HG02870 (cell line): ENCODE measurements at regions not wholly inside any gene's neighbourhood (a gene's known extent, or its start where the extent isn't known, plus 50 kb on each side); places are given as distances from the start of the nearest gene placed in this dataset.
A peak's percentile ranks its signal among the peaks of the same experiment; 100 is the strongest.
"Not testable (repeated sequence)": the region's sequence is repeated elsewhere in the genome, so short reads cannot be mapped to it uniquely, and the experiment has no call there.

Experiments used
- ATAC-seq: cut with Tn5 transposase; IDR thresholded peaks from one replicate; pipeline ENCODE4 v1.9.1; 2021; ENCODE audit warnings: mild to moderate bottlenecking, moderate library complexity; ENCODE audit not compliant: unreplicated experiment

DNA sequence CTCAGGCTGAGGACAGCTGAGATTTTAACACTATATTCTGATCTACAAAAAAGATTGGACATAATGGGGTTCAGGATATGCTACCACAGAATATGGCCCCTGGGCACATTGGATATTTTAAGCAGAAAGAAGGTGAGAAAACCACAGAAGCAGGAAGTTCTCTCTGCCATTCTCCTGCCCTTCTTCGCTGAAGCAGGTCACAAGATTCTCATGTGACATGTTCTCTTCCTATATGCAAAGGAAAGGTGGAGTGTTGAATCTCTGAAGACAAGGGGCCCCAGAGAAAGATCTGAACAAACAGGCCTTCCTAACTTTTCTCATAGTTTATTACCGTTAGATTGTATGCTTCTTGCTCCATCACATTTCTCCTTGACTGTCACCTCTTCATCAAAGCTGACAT, 285.7 kb downstream of the S1PR1 start:
- no peak for ATAC-seq

DNA sequence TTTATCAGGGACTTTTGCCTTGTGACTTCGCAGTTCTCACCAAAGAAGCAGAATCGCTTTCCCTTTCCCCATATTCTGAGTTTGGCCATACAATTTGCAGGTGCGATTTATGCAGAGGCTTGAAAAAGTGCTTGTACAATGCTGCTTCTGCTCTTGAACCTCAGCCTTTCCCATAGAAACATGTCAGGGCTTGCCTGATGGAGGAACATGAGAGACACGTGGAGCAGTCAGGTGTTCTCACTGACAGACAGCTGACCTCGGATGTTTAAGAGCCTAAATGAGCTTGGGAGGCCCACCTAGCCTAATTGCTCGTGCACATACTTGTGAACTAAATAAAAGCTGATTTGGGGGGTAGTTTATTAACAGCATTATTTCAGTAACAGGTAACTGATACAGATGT, 290.0 kb downstream of the S1PR1 start:
- ATAC-seq, result no peak

DNA sequence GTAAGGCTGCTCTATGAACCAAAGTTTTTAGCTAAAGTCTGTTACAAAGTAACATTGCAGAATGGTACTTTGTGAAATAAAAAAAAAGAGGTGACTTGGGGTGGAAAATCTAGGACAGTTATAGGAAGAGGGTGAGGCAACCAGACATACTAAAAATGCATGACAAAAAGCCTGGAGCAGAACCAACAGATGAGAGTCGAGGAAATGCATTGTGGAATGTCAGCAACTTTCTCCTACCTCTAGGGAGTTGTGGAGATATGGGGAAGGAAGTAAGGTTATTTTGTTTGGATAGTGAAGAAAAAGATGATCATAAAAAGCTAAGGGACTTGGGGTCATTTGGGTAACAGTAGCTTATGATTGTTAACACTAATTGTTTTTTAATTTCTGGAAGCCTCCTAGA, 295.6 kb downstream of the S1PR1 start:
- no peak for ATAC-seq

DNA sequence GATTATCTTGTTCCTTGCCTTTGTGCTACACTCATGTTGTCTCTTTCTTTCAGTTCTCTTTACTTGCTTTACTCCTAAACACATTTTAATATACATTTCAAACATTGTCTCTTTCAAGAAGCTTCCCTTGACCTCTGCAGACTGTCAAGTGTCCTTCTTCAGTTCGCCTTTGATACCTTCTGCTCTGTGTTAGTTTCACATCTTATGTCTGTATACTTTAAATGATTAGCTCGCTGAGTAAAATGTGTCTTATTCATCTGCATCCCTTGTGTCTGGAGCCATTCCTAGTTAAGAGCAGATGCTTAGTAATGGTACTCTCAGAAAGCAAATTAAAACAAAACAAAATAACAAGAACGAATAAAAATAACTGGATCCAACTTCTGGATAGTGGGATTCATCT, 303.3 kb downstream of the S1PR1 start:
- no peak for ATAC-seq

DNA sequence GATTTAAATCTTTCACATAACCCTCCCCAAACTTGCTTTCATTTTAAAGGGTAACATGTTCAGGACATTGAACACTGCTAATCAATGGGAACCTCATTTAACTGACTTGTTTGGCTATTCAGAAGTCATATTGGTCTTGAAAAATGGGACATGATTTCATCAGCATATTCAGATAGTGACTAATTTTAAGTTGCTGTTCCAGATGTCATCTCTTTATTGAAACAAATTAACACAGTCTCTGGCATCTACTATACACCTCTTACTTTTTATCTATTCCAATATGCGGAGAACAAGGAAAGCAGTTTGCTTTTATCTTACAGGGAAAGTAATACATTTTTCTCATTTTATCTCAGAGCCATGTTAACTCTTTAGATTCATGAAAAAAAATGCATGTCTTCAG, 310.1 kb downstream of the S1PR1 start:
- no peak for ATAC-seq

DNA sequence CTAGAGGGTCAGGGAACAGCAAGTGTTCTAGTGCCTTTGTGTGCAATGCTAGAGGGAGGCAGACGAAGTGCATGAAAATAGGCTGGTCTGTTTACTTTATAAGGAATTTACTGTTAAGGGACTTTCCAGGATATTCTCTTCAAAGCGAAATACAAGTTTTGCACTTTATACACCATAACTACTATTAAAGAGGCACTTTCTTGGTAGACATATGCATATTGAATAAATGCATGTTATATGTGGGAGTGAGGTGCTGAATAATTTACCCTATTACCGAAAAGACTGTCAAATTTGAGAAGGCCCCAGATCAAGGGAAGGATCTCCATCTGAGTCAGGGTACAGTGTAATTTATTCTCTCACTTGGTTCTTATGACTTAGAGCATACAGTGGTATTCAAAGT, 310.5 kb downstream of the S1PR1 start:
- ATAC-seq, result no peak

DNA sequence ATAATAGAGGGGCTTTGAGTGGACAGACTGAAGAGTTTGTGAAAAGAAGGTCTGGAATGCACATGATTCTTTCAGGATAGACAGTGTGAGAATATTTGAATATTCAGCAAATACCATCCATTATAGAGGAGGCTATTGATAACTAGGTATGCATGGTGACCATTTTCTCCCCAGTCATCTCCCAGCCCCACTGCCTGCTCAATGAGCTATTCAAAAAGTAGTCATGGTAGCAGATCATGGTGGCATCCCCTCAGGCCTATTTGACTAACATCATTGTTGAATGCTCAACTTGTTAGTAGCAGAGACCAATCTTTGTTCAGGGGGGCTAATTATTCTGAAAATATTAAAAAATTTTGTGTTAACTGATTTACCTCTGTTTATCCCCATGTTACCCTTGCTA, 311.6 kb downstream of the S1PR1 start:
- ATAC-seq, result no peak

DNA sequence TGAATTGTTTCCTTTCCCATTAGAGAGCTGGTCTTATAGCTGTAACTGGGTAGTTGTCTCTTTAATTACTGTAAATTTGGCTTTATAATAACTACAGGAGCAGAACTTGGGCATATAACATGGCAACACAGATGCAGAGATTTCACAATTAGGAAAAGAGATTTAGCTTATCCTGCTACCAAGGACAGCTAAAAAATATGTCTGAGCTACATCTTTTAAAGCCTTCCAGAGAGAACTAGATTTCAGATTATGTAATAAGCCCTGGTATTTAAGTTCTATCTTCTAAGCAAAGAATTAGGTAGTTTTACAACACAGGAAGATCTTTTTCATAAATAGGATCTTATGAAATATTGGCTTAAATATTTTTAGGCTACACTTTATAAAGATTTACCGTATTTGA, 313.8 kb downstream of the S1PR1 start:
- ATAC-seq, result no peak

DNA sequence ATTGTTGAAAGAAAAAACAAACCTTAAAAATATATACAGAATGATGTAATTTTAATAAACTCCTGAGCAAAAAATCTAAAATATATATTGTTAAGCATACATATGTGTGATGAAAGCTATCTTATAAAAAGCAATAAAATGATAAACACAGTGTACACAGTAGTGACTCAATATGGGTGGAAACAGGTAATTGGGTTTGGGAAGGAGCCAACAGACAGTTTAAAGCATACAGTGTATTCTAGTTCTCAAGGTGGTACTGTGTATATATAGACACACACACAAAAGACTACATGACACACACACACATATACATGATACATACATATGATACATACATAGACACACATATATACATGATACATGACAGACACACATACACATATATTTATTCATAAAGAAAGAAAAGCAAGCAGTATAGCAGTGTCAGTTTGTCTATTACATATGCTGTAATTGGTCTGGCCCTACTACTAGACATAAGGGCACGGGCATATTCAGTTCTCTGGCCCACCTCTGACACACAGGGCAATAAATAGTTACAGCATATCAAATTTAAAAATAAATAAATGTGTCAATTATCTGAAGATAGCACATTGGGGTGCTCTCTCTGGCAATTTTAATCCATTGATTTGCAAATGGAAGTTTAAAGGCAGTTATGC, 330.2 kb downstream of the S1PR1 start:
- ATAC-seq, result no peak

DNA sequence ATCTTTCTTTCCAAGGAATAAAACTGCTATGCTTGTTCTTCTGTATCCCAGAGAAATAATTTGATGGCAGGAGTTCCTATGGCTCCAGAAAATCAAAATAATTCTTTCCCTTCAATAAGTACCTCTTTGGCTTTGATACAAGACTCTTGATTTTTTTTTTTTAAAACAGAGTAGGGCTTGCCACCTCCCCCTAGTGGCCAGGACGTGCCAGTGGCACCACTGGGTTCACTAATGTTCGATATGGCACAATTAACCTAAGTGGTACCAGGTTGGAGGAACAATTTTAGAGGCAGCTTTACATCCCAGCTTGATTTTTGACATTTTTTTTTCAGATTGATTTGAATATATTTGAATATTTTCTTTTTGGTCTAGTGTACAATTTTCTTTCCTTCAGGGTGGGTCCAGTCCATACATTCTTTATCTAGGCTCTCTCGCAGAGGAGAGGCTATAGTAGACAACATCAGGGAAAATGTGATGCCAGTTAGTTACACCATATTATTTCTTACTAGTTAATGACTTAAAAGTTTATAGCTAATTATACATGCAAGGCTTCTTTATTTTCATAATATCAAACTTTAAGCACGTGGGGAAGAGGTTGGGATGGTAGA, 330.9 kb downstream of the S1PR1 start:
- peak; percentile 92 for ATAC-seq

DNA sequence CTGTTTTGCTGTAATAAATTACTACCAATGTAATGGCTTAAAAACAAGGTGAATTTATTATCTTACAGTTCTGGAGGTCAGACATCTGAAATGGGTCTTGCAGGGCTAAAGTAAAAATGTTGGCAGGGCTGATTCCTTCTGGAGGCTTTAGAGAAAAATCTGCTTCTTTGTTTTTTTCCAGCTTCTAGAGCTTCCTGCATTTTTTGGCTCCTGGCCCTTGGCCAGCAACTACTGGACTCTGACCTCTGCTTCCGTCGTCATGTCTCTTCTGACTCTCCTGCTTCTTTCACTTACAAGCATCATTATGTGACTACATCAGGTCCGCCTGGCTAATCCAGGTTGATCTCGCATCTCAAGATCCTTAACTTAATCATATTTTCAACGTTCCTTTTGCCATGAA, 350.9 kb downstream of the S1PR1 start:
- no peak for ATAC-seq

DNA sequence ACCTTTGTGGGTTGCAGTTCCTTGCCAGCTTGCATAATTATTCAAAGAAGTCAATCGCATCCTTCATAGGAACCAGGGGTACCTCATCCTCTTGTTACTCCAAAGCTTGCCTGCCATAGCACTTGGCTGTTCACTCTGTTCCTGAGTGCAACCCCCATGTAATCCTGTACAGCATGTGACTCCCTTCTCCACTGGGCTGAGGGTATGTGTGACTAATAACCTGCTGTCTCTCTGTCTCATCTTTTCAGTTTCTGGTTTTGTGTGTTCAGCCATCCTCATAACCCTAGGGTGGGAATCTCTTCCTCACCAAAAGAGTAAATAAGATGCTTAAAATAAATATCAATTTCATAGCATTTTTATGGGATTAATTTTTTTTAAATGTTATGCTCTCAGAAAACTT, 351.9 kb downstream of the S1PR1 start:
- ATAC-seq, result peak; percentile 95

DNA sequence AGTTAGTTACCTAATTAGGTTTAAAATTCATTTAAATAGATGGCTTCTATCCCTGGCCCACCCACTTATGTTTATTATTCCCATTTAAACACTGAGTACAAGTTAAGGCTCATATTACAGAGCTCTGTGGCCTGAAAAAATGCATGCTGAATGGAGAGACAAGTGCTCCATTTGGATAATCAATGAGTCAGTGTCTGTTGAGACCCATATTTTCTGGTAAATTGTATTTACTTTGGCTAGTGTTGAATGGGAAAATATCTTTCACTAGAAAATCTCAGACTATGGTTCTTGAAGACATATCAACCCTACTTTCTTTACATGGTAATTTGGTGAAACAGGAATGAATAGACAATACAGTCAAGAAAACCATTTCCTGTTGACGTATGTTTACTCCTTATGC, 356.0 kb downstream of the S1PR1 start:
- no peak for ATAC-seq

DNA sequence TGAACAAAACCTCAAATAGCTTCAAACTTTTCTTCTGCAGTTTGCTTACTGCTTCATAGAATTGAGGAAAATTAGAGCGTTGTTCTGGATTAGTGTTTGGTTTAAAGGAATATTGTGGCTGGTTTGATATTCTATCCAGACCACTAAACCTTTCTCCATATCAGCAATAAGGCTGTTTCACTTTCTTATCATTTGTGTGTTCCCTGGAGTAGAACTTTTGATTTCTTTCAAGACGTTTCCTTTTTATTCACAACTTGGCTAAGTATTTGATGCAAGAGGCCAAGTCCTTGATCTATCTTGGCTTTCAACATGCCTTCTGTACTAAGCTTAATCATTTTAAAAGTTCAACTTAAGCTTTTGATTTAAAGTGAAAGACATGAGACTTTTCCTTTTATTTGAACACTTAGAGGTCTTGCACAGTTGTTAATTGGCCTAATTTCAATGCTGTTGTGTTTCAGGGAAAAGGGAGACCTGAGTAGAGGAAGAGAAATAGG, 359.1 kb downstream of the S1PR1 start:
- ATAC-seq, result no peak

DNA sequence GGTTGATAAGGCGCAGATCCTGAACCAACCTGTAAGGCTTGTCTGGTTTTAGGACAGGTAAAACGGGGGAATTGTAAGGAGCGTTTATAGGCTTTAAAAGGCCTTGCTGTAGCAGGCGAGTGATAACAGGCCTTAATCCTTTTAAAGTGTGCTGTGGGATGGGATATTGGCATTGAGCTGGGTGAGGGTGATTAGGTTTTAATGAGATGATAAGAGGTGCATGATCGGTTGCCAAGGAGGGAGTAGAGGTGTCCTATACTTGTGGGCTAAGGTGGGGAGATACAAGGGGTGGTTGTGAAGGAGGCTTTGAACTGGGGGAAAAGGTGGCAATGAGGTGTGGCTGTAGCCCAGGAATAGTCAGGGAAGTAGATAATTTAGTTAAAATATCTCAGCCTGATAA, 363.8 kb downstream of the S1PR1 start:
- not testable (repeated sequence) for ATAC-seq

DNA sequence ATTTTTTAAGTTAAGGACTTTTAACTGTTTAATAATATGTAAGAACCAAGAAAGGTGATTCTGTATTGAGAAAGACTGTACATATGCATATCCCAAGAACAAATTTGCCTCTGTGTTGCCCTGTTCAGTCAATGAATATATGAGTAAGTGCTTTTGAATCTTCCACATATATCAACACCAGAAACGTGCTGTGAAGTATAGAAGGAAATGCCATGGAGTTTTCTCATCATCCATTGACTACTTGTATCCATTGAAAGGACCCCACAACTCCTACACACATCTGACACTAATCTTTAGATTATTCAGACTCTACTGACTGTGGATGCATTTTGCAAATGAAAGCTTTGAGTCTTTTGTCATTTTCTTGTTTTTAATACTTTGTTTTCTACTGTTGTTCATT, 366.9 kb downstream of the S1PR1 start:
- ATAC-seq, result no peak

DNA sequence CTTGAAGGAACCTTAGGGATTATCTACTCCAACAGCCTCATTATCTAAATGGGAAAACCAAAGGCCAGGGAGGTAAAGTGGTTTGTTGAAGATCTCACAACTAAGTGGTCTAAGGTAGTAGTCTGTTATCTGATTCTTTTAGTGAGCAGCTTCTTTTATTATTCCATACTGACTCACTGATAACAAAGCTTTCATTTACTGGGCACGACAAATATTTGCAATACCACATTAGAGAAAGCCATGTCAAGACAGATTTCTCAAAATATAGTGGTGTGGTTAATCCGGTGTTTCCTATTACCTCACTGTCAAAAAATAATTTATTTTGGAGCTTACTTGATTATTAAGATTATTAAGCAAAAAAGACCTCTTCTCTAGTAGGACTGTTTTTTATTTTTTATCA, 369.1 kb downstream of the S1PR1 start:
- ATAC-seq, result no peak

DNA sequence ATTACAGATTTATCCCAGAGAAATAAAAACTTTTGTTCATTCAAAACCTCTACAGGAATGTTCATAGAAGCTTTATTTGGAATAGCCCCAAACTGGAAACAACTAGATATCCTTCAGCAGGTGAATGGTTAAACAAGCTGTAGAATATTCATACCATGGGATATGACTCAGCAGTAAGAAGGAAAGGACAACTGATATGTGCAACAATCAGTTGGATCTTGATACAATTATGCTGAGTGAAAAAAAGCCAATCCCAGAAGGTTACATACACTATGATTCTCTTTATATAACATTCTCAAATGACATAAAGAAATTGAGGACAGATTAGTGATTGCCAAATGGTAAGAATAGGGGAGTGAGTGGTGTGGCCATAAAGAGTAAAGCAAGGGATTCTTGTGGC, 376.7 kb downstream of the S1PR1 start:
- ATAC-seq, result no peak

DNA sequence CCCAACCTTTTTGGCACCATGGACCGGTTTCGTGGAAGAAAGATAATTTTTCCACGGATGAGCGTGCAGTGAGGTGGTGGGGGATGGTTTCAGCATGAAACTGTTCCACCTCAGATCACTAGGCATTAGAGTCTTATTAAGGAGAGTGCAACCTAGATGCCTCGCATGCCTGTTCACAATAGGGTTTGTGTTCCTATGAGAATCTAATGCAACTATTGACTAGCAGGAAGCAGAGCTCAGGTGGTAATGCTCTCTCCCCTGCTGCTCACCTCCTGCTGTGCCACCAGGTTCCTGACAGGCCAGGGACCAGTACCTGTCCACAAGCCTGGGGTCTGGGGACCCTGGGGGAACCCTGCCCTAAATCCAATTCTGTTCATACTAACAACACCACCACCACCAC, 377.8 kb downstream of the OLFM3 start:
- ATAC-seq, result no peak

DNA sequence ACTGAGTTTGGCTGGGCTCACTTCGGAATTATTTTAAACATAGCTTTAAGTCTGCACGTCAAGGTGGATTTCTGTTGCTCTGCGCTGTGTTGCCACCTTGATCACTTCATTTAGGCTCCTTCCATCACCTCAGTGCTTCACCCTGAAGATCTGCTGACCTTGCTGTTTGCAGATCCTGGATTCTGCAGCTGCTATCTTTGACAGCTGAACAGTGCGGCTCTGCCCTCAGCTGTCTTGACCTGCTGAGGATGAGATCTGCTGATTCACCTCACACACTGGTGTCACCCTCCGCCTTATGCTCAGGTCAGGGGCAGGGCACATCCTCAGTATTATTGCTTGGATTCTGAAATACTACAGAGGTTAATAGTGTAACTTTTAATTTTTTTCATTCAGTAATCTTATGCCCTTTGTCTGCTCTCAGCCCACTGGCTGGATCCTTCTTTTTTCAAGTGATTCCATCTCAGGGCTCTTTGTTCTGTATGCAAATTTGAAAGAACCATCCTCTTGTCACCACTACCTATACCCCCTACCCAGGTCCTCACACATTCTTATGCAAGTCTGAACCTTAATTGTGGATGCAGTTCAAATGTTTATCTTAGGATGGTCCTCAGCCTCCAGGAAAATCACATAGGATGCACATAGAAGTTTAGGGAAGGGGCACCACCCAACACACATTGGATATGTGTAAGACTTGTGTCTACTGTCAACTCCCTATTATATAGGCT, 364.0 kb downstream of the OLFM3 start:
- no peak for ATAC-seq

DNA sequence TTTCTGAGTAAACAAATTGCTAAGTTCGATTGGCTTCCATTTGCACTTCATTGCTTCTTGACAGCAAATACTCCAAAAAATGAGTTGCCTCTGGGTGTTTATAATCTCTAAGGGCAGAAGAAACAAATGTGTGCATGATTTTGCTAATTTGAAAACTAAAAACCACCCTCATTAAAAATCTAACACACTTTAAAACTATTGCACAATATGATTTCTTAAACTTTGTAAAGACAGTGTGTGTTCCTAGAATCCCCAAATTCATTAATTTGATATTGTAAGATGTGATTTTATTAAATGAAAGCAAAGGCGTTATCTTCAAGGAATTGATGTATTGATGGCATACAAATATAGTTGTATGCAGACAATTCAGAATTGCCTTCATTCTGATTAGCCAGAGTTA, 350.9 kb downstream of the OLFM3 start:
- no peak for ATAC-seq

DNA sequence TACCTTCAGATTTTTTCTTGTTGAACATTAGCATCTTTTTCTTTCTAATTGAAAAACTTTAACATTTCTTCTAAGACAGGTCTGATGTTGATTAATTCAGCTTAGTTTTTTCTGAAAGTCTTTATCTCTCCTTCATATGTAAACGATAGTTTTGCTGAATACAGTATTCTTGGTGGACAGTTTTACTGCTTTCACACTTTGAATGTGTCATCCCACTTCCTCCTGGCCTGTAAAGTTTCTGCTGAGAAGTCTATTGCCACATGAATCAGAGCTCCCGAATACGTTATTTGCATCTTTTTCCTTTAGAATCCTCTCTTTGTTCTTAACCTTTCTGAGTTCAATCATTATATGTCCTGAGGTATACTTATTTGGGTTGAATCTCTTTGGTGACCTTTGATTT, 344.2 kb downstream of the OLFM3 start:
- ATAC-seq, result no peak
